NB4 (cell line): ENCODE measurements at regions not wholly inside any gene's neighbourhood (a gene's known extent, or its start where the extent isn't known, plus 50 kb on each side); places are given as distances from the start of the nearest gene placed in this dataset.

ENCODE experiments used
- CTCF ChIP-seq: IDR thresholded peaks from one replicate; pipeline ENCODE4 v1.5.1; 2012; ENCODE audit warnings: low read depth, low read length
- MAX ChIP-seq: IDR thresholded peaks from 2 replicates; pipeline ENCODE4 v1.6.1; 2011; ENCODE audit warnings: low read depth, low read length
- MYC ChIP-seq: IDR thresholded peaks from 2 replicates; pipeline ENCODE4 v1.6.1; 2011; ENCODE audit warnings: low read depth, low read length
- POLR2A ChIP-seq: IDR thresholded peaks from 2 replicates; pipeline ENCODE4 v1.6.1; 2011; ENCODE audit warnings: mild to moderate bottlenecking; ENCODE audit not compliant: insufficient read length; ENCODE audit errors: extremely low read depth

GRCh38 chr20:54293526-54293925 is 85.6 kb downstream of the PFDN4 start:
- no peak for TF ChIP-seq CTCF
- no peak for TF ChIP-seq POLR2A
- no peak for TF ChIP-seq MAX
- TF ChIP-seq MYC, result no peak
